Type B pancreatic cell (in vitro differentiated cells): ENCODE measurements at regions not wholly inside any gene's neighbourhood (a gene's known extent, or its start where the extent isn't known, plus 50 kb on each side); places are given as distances from the start of the nearest gene placed in this dataset.

Experiments
- DNase-seq: peaks from one replicate; pipeline ENCODE4 v3.0.0; 2021; ENCODE audit warnings: mixed read lengths; ENCODE audit not compliant: unreplicated experiment; ENCODE audit errors: extremely low spot score
- H3K27ac Mint-ChIP-seq: 2 replicates; pipeline ENCODE4 v1.8.0; 2021; ENCODE audit warnings: mild to moderate bottlenecking, mixed read lengths
- H3K27me3 Mint-ChIP-seq: 2 replicates; pipeline ENCODE4 v1.8.0; 2021; ENCODE audit warnings: mixed read lengths
- H3K36me3 Mint-ChIP-seq: 2 replicates; pipeline ENCODE4 v1.8.0; 2021; ENCODE audit warnings: mixed read lengths
- H3K4me1 Mint-ChIP-seq: one replicate; pipeline ENCODE4 v1.8.0; 2021; ENCODE audit warnings: mixed read lengths; ENCODE audit not compliant: unreplicated experiment
- H3K4me3 Mint-ChIP-seq: 2 replicates; pipeline ENCODE4 v1.8.0; 2021; ENCODE audit warnings: mild to moderate bottlenecking, mixed read lengths
- H3K9me3 Mint-ChIP-seq: 2 replicates; pipeline ENCODE4 v1.8.0; 2021; ENCODE audit warnings: mixed read lengths
- TF ChIP-seq, protein P1 (sequence below): fragments of 200-600 bp; sonication (generic); conservative IDR thresholded peaks from 2 replicates; pipeline ENCODE4 v1.5.0; 2021; ENCODE audit warnings: antibody characterized with exemption, mild to moderate bottlenecking

DNA sequence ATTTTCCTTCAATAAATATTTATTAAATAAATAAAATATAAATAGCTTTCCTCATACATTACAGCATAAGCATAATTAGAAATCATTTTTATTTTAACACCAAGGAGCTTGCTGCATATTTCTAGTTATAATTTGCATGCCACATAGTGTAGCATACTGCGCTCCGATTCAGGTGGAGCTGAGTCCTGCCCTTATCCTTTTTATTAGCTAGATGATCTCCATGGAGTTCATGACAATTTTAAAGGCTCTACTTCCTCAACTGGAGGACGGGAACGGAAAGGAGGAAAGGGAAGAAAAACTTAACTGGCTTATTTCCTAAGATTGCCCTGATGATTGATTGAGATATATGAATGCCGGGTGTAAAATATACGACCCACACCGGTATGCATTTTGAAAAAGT is 385.2 kb downstream of the PLK2 start:
- TF ChIP-seq, protein P1, sequence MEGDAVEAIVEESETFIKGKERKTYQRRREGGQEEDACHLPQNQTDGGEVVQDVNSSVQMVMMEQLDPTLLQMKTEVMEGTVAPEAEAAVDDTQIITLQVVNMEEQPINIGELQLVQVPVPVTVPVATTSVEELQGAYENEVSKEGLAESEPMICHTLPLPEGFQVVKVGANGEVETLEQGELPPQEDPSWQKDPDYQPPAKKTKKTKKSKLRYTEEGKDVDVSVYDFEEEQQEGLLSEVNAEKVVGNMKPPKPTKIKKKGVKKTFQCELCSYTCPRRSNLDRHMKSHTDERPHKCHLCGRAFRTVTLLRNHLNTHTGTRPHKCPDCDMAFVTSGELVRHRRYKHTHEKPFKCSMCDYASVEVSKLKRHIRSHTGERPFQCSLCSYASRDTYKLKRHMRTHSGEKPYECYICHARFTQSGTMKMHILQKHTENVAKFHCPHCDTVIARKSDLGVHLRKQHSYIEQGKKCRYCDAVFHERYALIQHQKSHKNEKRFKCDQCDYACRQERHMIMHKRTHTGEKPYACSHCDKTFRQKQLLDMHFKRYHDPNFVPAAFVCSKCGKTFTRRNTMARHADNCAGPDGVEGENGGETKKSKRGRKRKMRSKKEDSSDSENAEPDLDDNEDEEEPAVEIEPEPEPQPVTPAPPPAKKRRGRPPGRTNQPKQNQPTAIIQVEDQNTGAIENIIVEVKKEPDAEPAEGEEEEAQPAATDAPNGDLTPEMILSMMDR, result no peak
- Mint-ChIP-seq H3K36me3 (no peaks in the 10 kb centered on the region), H3K27me3 (no peaks in the 10 kb centered on the region), H3K4me3 (no peak overlapping the region), H3K9me3 (no peaks in the 10 kb centered on the region), H3K4me1 (peaks cover 64% of the 10 kb centered on the region), H3K27ac (no peak overlapping the region)
- no peak for DNase-seq

DNA sequence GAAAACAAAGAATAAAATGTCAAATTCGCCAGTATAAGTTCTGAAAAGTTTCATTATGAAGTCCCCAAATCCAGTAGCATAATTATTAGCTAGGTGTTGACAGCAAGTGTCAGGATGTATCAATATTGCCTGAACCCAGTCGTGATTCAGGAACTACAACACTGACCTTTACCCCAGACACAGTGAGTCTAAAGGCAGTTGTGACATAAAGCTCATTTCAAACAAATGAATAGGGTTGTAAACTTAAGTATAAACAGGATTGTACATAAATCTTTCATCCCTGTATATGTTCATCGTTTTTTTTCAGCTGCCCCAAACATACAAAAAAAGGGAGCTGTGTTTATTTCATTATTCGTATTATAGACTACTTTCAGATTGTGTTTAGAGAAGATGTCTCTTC is 385.7 kb downstream of the PLK2 start:
- Mint-ChIP-seq H3K27me3 (no peaks in the 10 kb centered on the region), H3K9me3 (no peaks in the 10 kb centered on the region), H3K27ac (no peak overlapping the region), H3K36me3 (no peaks in the 10 kb centered on the region), H3K4me1 (peaks cover 64% of the 10 kb centered on the region), H3K4me3 (no peak overlapping the region)
- TF ChIP-seq, protein P1, result no peak
- no peak for DNase-seq

DNA sequence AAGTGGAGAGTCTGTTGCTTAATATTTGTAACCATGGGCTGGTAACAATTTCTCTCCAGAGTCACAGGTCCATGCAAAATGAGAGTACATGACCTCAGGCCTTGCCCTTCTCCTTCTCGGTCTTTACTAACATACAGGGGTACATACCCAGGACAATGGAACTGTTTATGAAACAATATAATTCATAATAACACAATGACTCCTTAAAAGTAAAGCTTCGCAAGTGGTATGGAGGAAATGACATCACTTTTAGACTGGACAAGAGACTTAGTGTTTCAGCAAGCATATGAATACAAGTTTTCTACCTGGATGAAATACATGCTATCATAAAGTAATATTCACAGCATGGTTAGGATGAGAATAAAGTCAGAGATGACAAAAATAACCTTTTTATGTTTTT is 386.6 kb downstream of the PLK2 start:
- H3K27ac Mint-ChIP-seq, result no peak overlapping the region
- TF ChIP-seq, protein P1, result no peak
- peaks cover 55% of the 10 kb centered on the region for H3K4me1 Mint-ChIP-seq
- peak overlapping the region; percentile 5 for H3K4me3 Mint-ChIP-seq
- H3K9me3 Mint-ChIP-seq, result peaks cover 3% of the 10 kb centered on the region
- no peak for DNase-seq
- no peaks in the 10 kb centered on the region for H3K27me3 Mint-ChIP-seq
- no peaks in the 10 kb centered on the region for H3K36me3 Mint-ChIP-seq

DNA sequence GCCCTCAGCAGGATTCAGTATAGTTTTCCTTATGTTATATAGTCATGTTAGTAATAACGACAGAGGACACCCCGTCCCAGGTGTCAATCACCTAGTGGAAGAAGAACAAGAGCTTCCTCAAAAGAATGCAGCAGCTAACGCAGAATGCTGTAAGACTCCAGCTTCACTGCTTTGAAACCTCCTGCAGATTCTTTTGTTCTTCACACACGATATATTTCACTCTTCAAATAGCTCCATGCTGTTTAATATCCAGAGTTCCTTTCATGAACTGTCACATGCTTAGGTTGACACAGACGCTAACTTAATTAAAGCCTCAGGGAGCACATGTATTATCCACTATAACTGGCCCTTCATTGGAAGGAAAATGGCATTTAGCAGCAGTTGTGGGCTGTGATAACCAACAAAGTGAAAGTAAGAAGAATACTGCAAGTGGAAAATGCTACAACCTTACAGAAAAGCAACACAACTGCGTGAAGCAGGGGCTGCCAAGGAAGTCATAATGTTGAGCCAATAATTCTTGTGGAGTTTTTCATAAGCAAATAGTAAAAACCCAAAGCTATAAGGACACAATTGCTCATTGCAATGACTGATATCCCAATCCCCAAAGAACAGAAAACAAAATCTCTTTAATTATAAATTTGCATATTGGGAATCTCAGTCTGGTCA is 387.5 kb downstream of the PLK2 start:
- TF ChIP-seq, protein P1, result no peak
- no peak for DNase-seq
- peaks cover 7% of the 10 kb centered on the region for H3K9me3 Mint-ChIP-seq
- H3K4me3 Mint-ChIP-seq, result peak overlapping the region; percentile 25
- peaks cover 47% of the 10 kb centered on the region for H3K4me1 Mint-ChIP-seq
- no peak overlapping the region for H3K27ac Mint-ChIP-seq
- H3K36me3 Mint-ChIP-seq, result no peaks in the 10 kb centered on the region
- no peaks in the 10 kb centered on the region for H3K27me3 Mint-ChIP-seq

DNA sequence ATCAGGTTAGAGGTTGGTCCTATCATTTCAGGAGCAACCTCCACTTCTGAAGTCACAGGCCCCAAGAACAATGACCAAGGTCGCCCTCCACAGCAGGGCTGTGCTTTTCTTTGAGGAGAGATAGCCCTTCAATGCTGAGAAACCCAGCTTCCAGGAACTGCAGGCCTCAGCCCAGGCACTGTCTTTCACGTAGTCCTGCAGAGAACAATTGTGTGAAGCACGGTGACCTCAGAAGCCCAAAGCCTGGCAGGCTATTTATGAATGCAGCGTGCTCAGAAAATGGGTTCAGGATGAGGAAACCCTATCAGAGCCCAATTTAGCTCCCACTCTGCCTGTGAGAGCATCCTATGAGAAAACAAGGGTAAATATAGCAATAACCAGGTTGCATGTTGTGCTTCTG is 388.3 kb downstream of the PLK2 start:
- H3K27me3 Mint-ChIP-seq, result no peaks in the 10 kb centered on the region
- no peak overlapping the region for H3K27ac Mint-ChIP-seq
- TF ChIP-seq, protein P1, result no peak
- no peaks in the 10 kb centered on the region for H3K36me3 Mint-ChIP-seq
- no peak for DNase-seq
- H3K4me1 Mint-ChIP-seq, result peaks cover 46% of the 10 kb centered on the region
- H3K4me3 Mint-ChIP-seq, result peak overlapping the region; percentile 62
- H3K9me3 Mint-ChIP-seq, result peaks cover 7% of the 10 kb centered on the region
